Endothelial cell (in vitro differentiated cells): ENCODE measurements at regions not wholly inside any gene's neighbourhood (a gene's known extent, or its start where the extent isn't known, plus 50 kb on each side); places are given as distances from the start of the nearest gene placed in this dataset.

Experiments used
- DNase-seq: peaks from one replicate; pipeline ENCODE4 v3.0.0; 2021; ENCODE audit warnings: low spot score
- H3K27ac Mint-ChIP-seq: one replicate; pipeline ENCODE4 v1.8.0; 2021; ENCODE audit warnings: mixed read lengths, inconsistent platforms; ENCODE audit not compliant: unreplicated experiment
- H3K27me3 Mint-ChIP-seq: one replicate; pipeline ENCODE4 v1.8.0; 2021; ENCODE audit warnings: mild to moderate bottlenecking, moderate library complexity, mixed read lengths, inconsistent platforms; ENCODE audit not compliant: unreplicated experiment
- H3K36me3 Mint-ChIP-seq: one replicate; pipeline ENCODE4 v1.8.0; 2021; ENCODE audit warnings: mild to moderate bottlenecking, low read depth, mixed read lengths, inconsistent platforms; ENCODE audit not compliant: unreplicated experiment
- H3K4me1 Mint-ChIP-seq: one replicate; pipeline ENCODE4 v1.8.0; 2021; ENCODE audit warnings: mild to moderate bottlenecking, mixed read lengths, inconsistent platforms; ENCODE audit not compliant: unreplicated experiment
- H3K4me3 Mint-ChIP-seq: one replicate; pipeline ENCODE4 v1.8.0; 2021; ENCODE audit warnings: mild to moderate bottlenecking, mixed read lengths, inconsistent platforms; ENCODE audit not compliant: unreplicated experiment
- H3K9me3 Mint-ChIP-seq: one replicate; pipeline ENCODE4 v1.8.0; 2021; ENCODE audit warnings: mixed read lengths, inconsistent platforms; ENCODE audit not compliant: unreplicated experiment
- TF ChIP-seq, protein P1 (sequence below): fragments of 200-600 bp; sonication (generic); IDR thresholded peaks from one replicate; pipeline ENCODE4 v1.5.0; 2021; ENCODE audit warnings: antibody characterized with exemption; ENCODE audit not compliant: unreplicated experiment

DNA sequence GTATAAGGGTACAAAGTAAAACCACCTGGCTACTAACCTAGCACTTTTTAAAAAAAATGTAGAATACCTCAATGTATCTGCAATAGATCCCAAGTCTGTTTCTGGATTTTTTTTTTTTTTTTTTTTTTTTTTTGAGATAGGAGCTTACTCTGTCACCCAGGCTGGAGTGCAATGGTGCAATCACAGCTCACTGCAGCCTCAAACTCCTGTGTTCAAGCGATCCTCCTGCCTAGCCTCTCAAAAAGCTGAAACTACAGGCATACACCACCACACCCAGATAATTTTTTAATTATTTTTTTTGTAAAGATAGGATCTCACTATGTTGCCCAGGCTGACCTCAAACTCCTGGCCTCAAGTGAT is 537.5 kb upstream of the CAMK1G start:
- no peak overlapping the region for H3K27ac Mint-ChIP-seq
- no peaks in the 10 kb centered on the region for H3K4me1 Mint-ChIP-seq
- no peaks in the 10 kb centered on the region for H3K9me3 Mint-ChIP-seq
- no peak for DNase-seq
- no peaks in the 10 kb centered on the region for H3K36me3 Mint-ChIP-seq
- H3K27me3 Mint-ChIP-seq: peaks cover 1% of the 10 kb centered on the region
- TF ChIP-seq, protein P1, sequence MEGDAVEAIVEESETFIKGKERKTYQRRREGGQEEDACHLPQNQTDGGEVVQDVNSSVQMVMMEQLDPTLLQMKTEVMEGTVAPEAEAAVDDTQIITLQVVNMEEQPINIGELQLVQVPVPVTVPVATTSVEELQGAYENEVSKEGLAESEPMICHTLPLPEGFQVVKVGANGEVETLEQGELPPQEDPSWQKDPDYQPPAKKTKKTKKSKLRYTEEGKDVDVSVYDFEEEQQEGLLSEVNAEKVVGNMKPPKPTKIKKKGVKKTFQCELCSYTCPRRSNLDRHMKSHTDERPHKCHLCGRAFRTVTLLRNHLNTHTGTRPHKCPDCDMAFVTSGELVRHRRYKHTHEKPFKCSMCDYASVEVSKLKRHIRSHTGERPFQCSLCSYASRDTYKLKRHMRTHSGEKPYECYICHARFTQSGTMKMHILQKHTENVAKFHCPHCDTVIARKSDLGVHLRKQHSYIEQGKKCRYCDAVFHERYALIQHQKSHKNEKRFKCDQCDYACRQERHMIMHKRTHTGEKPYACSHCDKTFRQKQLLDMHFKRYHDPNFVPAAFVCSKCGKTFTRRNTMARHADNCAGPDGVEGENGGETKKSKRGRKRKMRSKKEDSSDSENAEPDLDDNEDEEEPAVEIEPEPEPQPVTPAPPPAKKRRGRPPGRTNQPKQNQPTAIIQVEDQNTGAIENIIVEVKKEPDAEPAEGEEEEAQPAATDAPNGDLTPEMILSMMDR: no peak
- H3K4me3 Mint-ChIP-seq: no peak overlapping the region

DNA sequence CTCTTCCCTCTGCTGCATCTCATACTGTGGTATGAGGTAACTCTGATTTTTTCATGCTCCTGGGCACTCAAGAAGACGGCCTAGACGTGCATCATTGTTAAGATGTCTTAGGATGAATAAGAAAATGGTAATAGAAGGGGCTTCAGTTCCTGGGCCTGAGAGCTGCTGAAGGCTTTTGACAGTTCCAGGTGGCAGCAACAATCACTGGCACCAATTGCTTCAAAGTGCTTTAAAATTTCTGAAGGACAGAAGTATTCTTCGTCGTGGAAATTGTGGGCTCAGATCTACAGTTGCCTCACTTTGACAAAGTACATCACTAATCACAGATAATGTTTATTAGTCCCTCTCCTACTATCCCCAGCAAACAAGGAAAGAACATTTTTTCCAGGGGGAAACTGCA is 536.6 kb upstream of the CAMK1G start:
- no peak for DNase-seq
- H3K27ac Mint-ChIP-seq: no peak overlapping the region

DNA sequence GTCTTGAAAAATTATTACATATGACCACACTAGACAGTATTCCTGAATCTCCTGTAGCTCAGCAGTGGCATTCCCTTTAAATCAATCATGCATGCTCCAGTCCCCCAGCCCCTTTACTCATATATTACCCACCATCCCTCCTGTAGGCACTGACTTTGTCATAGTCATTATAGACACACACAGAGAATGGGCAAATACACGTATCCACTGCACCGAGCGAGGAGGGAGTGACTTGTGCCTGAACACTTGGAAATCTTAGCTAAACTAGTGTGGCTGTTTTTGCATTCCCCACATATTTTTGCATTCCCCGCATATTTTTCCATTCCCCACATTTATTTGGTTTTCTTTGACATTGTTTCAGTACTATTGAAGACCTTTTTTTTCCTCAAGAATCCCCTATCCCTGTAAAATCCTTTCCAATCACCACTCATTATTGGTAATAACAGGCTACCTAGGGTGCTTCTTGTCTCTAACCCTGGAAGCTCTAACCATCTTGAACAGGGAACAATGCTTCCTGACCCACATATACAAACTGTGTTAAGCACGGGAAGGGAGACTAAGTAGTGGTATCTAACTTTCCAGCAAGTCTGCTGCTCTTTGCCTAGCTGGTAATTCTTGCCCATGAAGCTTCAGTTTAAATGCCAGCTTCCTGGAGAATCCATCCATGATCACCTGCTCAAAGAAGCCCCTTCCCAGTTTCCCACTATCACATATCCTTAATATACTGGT is 534.4 kb upstream of the CAMK1G start:
- Mint-ChIP-seq H3K36me3 (no peaks in the 10 kb centered on the region), H3K4me3 (no peak overlapping the region), H3K27ac (no peak overlapping the region), H3K27me3 (no peaks in the 10 kb centered on the region), H3K4me1 (no peaks in the 10 kb centered on the region), H3K9me3 (no peaks in the 10 kb centered on the region)
- TF ChIP-seq, protein P1: no peak
- DNase-seq: no peak

More for the DNA sequence above, 536.6 kb upstream of the CAMK1G start:
- Mint-ChIP-seq H3K4me3 (no peak overlapping the region), H3K36me3 (no peaks in the 10 kb centered on the region), H3K9me3 (no peaks in the 10 kb centered on the region), H3K4me1 (no peaks in the 10 kb centered on the region), H3K27me3 (peaks cover 1% of the 10 kb centered on the region)
- TF ChIP-seq, protein P1: no peak

DNA sequence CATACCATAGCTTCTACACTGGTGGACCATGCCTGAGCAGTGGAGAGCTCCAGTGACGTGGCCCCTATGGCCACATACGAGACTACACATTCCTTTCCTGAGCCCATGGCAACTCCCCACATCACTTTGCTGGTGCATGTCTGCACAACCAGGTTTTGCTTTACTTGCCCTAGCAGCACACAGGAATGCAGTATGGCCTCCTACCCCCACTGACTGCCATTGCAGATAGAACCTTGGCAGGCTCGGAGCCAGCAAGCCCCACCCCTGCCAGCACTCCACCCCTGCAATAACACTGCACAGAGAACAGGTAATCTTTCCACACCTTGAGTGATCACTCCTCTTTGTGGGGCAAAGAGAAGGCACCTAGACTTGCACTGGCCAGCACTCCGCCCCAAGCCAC is 531.9 kb upstream of the CAMK1G start:
- no peak overlapping the region for H3K27ac Mint-ChIP-seq
- no peak overlapping the region for H3K4me3 Mint-ChIP-seq
- no peaks in the 10 kb centered on the region for H3K9me3 Mint-ChIP-seq
- no peaks in the 10 kb centered on the region for H3K36me3 Mint-ChIP-seq
- DNase-seq: no peak
- TF ChIP-seq, protein P1: no peak
- H3K27me3 Mint-ChIP-seq: no peaks in the 10 kb centered on the region
- no peaks in the 10 kb centered on the region for H3K4me1 Mint-ChIP-seq

DNA sequence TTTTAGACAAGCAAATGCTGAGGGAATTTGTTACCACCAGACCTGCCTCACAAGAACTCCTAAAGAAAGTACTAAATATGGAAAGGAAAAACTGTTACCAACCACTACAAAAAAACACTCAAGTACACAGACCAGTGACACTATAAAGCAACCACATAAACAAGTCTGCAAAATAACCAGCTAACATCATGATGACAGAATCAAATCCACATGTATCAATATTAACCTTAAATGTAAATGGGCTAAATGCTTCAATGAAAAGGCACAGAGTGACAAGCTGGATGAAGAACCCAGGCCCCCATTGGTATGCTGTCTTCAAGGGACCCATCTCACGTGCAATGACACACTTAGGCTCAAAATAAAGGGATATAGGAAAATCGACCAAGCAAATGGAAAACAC is 529.9 kb upstream of the CAMK1G start:
- TF ChIP-seq, protein P1: no peak
- no peaks in the 10 kb centered on the region for H3K9me3 Mint-ChIP-seq
- no peaks in the 10 kb centered on the region for H3K4me1 Mint-ChIP-seq
- H3K27ac Mint-ChIP-seq: no peak overlapping the region
- no peak overlapping the region for H3K4me3 Mint-ChIP-seq
- no peaks in the 10 kb centered on the region for H3K27me3 Mint-ChIP-seq
- no peaks in the 10 kb centered on the region for H3K36me3 Mint-ChIP-seq
- DNase-seq: no peak
